Fibroblast of lung (primary cell): ENCODE measurements at regions not wholly inside any gene's neighbourhood (a gene's known extent, or its start where the extent isn't known, plus 50 kb on each side); places are given as distances from the start of the nearest gene placed in this dataset.

ENCODE experiments used
- DNase-seq, 2 donors: peaks; one replicate each; pipeline versions ENCODE4 v3.0.0 to v3.0.0-alpha.2; 2010; ENCODE audit warnings: low read depth in 2 of 2
- H2AFZ ChIP-seq: 2 replicates; pipeline ENCODE4 v1.5.1; 2012; ENCODE audit warnings: low read length, control low read depth, inconsistent platforms
- H3K27ac ChIP-seq: 2 replicates; pipeline ENCODE4 v1.5.1; 2011; ENCODE audit warnings: low read length, control low read depth; ENCODE audit not compliant: insufficient read depth
- H3K27me3 ChIP-seq: 2 replicates; pipeline ENCODE4 v1.5.1; 2011; ENCODE audit warnings: mild to moderate bottlenecking, low read length; ENCODE audit not compliant: control insufficient read depth, insufficient read depth
- H3K36me3 ChIP-seq: 2 replicates; pipeline ENCODE4 v1.5.1; 2011; ENCODE audit warnings: low read length; ENCODE audit not compliant: control insufficient read depth, insufficient read depth
- H3K4me1 ChIP-seq: 2 replicates; pipeline ENCODE4 v1.5.1; 2011; ENCODE audit warnings: low read length; ENCODE audit not compliant: control insufficient read depth, insufficient read depth; ENCODE audit errors: extremely low read depth
- H3K4me2 ChIP-seq: 2 replicates; pipeline ENCODE4 v1.5.1; 2011; ENCODE audit warnings: low read length, control low read depth; ENCODE audit not compliant: insufficient read depth; ENCODE audit errors: extremely low read depth
- H3K4me3 ChIP-seq, 4 experiments: fragments of 200-600 bp in 1 of 4; sonication (generic) in 1 of 4; replicated peaks in 1 of 4; 2 replicates each; pipeline ENCODE4 v1.5.1; 2011 to 2016; ENCODE audit warnings: low read length in 4 of 4, low read depth in 3 of 4, mild to moderate bottlenecking in 3 of 4, control low read depth in 2 of 4, inconsistent platforms in 1 of 4, mixed read lengths in 1 of 4; ENCODE audit not compliant: insufficient read depth in 1 of 4; ENCODE audit errors: control extremely low read depth in 1 of 4
- H3K79me2 ChIP-seq: 2 replicates; pipeline ENCODE4 v1.5.1; 2012; ENCODE audit warnings: mild to moderate bottlenecking, low read length, inconsistent platforms; ENCODE audit not compliant: control insufficient read depth, insufficient read depth
- H3K9ac ChIP-seq: 2 replicates; pipeline ENCODE4 v1.5.1; 2011; ENCODE audit warnings: mild to moderate bottlenecking, low read length, control low read depth; ENCODE audit not compliant: insufficient read depth
- H3K9me3 ChIP-seq: 2 replicates; pipeline ENCODE4 v1.5.1; 2012; ENCODE audit warnings: low read depth, low read length; ENCODE audit not compliant: control insufficient read depth, insufficient read depth
- H4K20me1 ChIP-seq: 2 replicates; pipeline ENCODE4 v1.5.1; 2011; ENCODE audit warnings: low read length; ENCODE audit not compliant: control insufficient read depth, insufficient read depth; ENCODE audit errors: extremely low read depth
- EZH2 ChIP-seq: IDR thresholded peaks from 2 replicates; pipeline ENCODE4 v1.5.1; 2012; ENCODE audit warnings: low read length, control low read depth, mild to moderate bottlenecking; ENCODE audit errors: missing control alignments
- TF ChIP-seq, protein P1 (sequence below), 2 donors: IDR thresholded peaks in 1 of 2; conservative IDR thresholded peaks in 1 of 2; 1 replicate in 1 of 2; 2 replicates in 1 of 2; pipeline ENCODE4 v1.5.1; 2011 to 2012; ENCODE audit warnings: low read length in 2 of 2, control low read depth in 1 of 2, inconsistent platforms in 1 of 2, low read depth in 1 of 2, mild to moderate bottlenecking in 1 of 2

DNA sequence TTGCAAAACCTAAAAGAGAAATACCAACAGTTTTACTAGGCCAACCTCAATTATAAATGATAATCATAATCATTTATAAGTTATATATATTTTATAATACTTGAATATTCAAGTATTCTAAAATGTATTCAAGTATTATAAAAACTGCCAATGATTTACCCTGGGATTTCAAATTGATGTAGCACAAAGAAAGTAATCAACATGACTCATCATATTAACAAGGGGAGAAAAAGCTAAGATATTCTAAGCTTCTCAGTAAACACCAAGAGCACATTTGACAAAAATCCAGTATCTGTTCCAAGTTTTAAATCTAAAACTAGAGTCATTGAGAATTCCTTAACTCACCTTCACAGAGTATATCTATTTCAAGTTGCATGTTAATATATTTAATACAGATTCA is 56.1 kb downstream of the CAPZA3 start:
- Histone ChIP-seq H3K4me2 (no peak overlapping the region), H3K36me3 (no peaks in the 10 kb centered on the region), H3K4me3 (no peak overlapping the region), H3K4me1 (no peaks in the 10 kb centered on the region), H3K9me3 (no peaks in the 10 kb centered on the region), H3K27me3 (no peaks in the 10 kb centered on the region), H4K20me1 (no peaks in the 10 kb centered on the region), H2AFZ (no peak overlapping the region), H3K9ac (no peak overlapping the region), H3K27ac (no peak overlapping the region), H3K79me2 (no peaks in the 10 kb centered on the region)
- DNase-seq = peak in 1 of 2 donors; percentile 5
- TF ChIP-seq, protein P1, sequence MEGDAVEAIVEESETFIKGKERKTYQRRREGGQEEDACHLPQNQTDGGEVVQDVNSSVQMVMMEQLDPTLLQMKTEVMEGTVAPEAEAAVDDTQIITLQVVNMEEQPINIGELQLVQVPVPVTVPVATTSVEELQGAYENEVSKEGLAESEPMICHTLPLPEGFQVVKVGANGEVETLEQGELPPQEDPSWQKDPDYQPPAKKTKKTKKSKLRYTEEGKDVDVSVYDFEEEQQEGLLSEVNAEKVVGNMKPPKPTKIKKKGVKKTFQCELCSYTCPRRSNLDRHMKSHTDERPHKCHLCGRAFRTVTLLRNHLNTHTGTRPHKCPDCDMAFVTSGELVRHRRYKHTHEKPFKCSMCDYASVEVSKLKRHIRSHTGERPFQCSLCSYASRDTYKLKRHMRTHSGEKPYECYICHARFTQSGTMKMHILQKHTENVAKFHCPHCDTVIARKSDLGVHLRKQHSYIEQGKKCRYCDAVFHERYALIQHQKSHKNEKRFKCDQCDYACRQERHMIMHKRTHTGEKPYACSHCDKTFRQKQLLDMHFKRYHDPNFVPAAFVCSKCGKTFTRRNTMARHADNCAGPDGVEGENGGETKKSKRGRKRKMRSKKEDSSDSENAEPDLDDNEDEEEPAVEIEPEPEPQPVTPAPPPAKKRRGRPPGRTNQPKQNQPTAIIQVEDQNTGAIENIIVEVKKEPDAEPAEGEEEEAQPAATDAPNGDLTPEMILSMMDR (conservative IDR thresholded peaks at IDR 0.05 in 1 of 2, IDR thresholded peaks at IDR 0.05 in 1 of 2; ENCODE audit: low read depth in 1 of 2, low read length in 2 of 2) = no peak
- TF ChIP-seq EZH2 = no peak

DNA sequence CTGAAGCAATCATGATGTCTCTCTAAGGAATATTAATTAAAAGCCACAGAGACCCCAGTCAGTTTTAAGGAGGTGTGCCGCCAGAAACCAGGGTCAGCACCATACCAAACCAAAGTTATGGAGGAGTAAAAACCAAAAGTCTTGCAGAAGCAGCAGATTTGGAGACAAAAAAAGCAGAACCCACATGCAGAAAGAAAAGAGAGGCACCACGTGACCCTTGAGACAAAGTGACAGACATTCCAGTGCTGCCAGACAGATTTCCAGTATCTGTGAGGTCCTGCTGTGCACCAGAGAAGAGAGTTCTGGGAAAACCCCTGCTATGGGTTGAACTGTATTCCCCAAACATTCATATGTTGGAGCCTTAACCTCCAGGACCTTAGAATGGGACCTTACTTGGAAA is 59.7 kb downstream of the CAPZA3 start:
- no peak overlapping the region for H3K4me3 ChIP-seq
- H3K79me2 ChIP-seq = no peaks in the 10 kb centered on the region
- no peak overlapping the region for H3K9ac ChIP-seq
- H2AFZ ChIP-seq = no peak overlapping the region
- no peaks in the 10 kb centered on the region for H3K9me3 ChIP-seq
- H3K4me1 ChIP-seq = no peaks in the 10 kb centered on the region
- DNase-seq = no peak
- no peak overlapping the region for H3K4me2 ChIP-seq
- no peaks in the 10 kb centered on the region for H3K36me3 ChIP-seq
- H3K27me3 ChIP-seq = no peaks in the 10 kb centered on the region
- no peak overlapping the region for H3K27ac ChIP-seq
- H4K20me1 ChIP-seq = no peaks in the 10 kb centered on the region
- TF ChIP-seq, protein P1 (conservative IDR thresholded peaks at IDR 0.05 in 1 of 2, IDR thresholded peaks at IDR 0.05 in 1 of 2; ENCODE audit: low read depth in 1 of 2, low read length in 2 of 2) = no peak
- no peak for TF ChIP-seq EZH2

DNA sequence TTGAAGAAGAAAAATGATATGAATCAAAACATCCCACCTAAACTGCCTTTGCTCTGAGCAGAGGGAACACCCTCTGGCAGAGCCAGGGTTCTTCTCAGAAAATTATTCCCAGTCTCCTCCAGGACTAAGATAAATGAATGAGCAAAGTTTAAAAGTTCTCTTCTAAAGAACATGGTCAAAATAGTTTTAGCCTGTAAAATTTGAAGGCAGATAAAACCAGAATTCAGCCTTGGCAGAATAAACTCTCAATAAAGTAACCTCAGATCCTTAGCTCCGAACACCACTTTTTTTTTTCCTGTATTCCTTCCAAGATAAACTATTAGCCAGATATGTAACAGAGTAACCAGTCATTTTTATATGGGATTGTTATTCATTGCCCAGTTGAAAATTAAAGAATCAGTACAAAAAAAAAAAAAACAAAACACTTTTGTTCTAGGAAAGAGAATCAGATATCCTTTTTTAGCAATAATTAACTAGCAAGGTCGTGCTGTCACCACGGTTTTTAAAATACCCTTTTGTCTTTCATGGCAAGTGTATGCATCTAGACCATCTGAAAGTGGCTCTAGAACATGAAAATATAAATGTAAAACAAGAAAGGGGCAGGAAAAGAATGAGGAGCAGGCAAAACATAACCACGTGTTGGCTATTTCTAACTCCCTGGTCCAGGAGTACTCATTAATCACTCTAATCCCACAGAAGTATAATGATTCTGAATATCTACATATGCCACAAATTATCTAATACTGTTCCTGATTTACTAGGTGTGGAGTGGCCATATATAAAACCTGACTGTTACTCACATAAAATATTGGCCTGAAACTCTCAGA is 60.8 kb downstream of the CAPZA3 start:
- no peak overlapping the region for H3K4me2 ChIP-seq

More for the DNA sequence above, 60.8 kb downstream of the CAPZA3 start:
- no peaks in the 10 kb centered on the region for H4K20me1 ChIP-seq
- H3K27ac ChIP-seq = no peak overlapping the region
- TF ChIP-seq, protein P1 (conservative IDR thresholded peaks at IDR 0.05 in 1 of 2, IDR thresholded peaks at IDR 0.05 in 1 of 2; ENCODE audit: low read depth in 1 of 2, low read length in 2 of 2) = no peak
- H2AFZ ChIP-seq = no peak overlapping the region
- no peaks in the 10 kb centered on the region for H3K4me1 ChIP-seq
- DNase-seq = peak; percentile 34 to 52
- no peaks in the 10 kb centered on the region for H3K27me3 ChIP-seq
- no peaks in the 10 kb centered on the region for H3K36me3 ChIP-seq
- H3K9me3 ChIP-seq = no peaks in the 10 kb centered on the region
- H3K4me3 ChIP-seq = no peak overlapping the region
- no peak overlapping the region for H3K9ac ChIP-seq
- no peaks in the 10 kb centered on the region for H3K79me2 ChIP-seq
